CMK (cell line): ENCODE measurements at regions not wholly inside any gene's neighbourhood (a gene's known extent, or its start where the extent isn't known, plus 50 kb on each side); places are given as distances from the start of the nearest gene placed in this dataset.

Experiments used
- DNase-seq: peaks from one replicate; pipeline ENCODE4 v3.0.0-alpha.2; 2010; ENCODE audit warnings: low read depth

- no peak for DNase-seq
Measured at GRCh38 chr1:169053196-169053595, 53.3 kb upstream of the ATP1B1 start.
